CD4-positive, alpha-beta T cell treated with Interleukin-12 subunit alpha and Interleukin-12 subunit beta, for 1 hour (primary cell): ENCODE measurements at regions not wholly inside any gene's neighbourhood (a gene's known extent, or its start where the extent isn't known, plus 50 kb on each side); places are given as distances from the start of the nearest gene placed in this dataset.

Experiments
- DNase-seq: peaks from one replicate; pipeline ENCODE4 v3.0.0-alpha.2; 2020

DNA sequence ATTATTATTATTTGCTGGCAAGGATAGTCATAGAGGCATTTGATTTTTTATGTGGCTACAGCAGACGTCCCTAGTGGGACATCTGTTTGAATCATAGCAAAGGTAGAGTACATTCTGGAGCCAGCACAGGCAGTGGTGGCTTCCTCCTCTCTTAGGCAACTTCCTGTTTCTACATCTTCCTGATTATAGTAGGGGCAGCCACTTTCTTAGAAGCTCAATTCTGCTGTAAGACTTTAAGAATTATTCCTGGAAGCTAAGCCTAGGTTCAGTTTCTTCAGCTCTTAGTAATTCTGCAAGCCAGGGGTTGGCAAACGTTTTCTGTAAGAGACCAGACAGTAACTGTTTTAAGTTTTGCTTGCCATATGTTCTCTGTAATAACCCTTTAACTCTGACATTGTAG is 129.3 kb upstream of the TENM4 start:
- no peak for DNase-seq

DNA sequence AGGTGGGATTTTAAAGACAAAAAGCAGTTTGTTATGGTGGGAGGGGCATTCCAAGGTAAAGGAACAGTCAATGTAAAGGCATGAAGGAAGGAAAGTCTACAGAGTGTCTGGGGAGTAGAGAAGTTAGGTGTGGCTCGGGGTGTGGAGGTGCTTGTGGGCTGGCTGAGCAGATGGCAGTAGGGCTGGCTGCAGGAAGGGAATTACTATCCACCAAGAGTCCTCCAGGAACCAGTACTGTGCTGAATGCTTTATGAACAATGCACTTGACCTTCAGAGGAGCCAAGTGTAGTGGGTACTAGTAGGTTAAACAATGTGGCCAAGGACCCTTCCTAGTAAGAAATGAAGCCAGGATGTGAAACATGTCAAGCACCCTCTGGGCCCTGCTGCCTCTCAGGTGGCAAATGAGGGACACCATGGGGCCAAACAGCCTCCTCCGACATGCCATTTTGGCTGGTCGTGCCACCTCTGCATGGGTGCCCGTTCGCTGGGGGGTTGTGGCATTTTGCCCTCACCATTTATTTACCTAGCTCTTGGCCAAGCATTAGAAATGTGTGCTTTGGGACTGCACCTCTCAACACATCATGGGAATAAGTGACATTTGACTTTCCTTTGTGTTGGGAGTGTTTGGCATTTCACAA is 123.6 kb upstream of the TENM4 start:
- no peak for DNase-seq

DNA sequence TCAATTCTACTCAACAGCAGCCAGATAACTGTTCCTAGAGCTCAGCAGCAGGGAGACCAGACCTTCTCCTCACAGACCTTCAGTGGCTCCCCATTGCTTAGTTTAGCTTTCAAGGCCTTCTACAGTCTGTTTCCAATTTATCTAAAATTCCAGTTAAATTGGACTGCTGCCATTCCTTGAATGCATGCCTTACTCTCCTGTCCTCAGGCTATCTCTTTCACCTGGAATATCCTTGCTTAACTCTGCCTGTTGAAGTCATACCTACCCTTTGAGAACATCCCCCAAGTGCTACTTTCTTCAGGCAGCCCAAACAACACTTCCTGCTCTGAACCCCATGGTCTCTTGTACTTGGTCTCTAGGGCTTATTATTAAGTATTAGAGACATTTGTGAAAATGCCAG is 120.7 kb upstream of the TENM4 start:
- no peak for DNase-seq

DNA sequence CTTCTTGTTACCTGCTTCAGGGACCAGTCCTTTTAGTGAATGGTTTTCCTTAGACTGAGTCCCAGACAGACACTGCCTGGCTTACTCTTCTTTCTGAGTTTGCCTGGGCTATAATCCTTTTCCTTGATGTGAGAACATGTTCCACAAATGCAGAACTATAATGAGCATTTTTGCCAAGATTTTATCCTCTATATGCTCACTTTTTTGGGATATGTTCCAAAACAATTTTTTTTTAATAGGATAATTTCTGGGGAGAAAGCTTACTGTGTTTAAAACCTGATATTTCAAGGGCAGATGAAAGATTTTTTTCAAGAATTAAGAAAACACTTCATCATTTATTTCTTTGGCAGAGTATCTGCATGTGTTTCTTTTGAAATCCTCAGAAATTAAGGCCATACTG is 110.0 kb upstream of the TENM4 start:
- no peak for DNase-seq

DNA sequence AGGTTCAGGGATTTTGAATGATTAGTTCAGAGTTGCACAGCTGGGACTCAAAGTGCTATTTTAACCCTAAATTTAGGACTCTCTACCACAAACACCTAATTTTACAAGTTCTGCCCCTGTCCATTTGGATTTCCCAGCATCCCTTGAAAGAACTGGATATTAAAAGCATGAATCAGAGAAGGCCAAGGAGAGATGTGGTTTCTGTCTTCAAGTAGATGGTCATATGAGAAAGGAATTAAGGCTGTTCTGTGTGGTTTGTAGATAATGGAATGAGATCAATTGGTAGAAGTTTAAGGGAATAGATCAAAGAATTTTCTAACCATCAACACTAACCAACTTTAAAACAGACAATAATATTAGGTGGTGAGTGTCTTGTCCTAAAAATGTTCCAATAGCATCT is 106.4 kb upstream of the TENM4 start:
- DNase-seq, result no peak

DNA sequence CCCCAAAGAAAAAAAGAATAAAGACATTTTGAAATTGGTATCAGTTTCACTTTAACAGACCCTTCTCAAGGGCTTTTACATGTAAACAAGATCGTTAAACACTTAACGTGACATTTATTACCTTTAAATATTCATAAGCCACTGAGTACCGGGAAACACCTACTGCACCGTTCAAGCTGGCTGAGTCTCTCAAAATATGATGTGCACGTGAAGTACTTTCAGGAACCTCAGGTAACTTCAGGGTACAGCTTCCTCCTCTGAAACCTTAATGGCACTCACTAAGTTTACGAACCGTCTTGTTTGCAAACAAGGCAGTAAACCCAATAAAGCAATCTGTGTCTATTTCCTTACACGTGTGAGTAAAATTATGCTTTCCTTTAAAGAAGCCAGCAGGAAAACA is 105.5 kb upstream of the TENM4 start:
- no peak for DNase-seq

DNA sequence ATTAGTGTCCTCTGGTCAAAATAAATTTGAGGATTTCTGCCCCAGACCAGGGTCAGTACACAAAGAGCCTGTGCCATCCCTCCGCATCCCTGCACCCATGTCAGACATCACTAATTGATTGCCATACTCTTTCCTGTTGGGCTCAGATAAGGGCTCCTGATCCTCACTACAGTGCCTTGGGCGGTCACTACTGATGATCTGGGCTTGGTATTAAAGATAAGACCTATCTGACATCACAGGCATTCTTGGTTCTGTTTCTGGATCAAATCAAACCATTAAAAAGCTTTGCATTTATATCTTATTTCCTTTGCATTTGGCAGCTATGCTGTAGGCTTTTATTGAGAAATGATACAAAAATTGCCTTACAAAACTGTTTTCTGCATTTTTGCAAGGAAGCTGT is 103.5 kb upstream of the TENM4 start:
- DNase-seq, result no peak

DNA sequence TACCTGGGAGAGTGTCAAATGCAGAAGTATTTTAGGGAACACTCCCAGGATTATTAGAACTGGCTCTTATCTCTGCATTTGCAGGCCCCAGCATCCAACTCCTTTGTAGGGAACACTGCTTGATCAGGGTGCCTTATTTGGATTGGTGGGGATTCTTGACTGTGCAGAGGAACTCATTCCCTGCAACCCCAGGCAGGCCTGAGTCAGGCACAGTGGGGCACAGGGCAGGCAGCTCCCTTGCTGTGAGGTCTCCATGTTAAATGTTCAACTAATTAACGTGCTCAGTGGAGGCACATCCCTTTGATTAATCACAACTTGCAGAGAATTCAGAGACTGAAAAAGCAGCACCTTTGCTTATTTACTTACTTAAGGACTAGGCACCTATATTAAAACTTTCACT is 102.3 kb upstream of the TENM4 start:
- DNase-seq, result no peak

DNA sequence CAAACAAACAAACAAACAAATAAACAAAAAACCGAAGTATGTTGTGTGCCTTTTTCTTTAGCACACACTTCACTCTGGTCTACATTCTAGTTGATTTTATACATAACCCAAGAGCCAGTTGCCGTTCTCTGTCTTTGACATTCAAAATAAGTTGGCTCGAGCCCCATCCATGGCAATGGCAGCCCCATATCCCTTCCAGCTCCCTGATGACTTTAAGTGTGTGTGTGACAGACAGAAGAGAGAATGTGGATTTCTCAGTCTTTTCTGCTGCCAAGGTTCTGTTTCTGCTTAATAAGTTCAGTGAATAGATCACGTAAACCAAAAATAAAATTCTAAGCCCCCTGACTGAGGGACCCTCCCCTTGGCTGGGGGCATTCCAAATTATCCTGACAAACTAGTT is 100.6 kb upstream of the TENM4 start:
- DNase-seq, result no peak

DNA sequence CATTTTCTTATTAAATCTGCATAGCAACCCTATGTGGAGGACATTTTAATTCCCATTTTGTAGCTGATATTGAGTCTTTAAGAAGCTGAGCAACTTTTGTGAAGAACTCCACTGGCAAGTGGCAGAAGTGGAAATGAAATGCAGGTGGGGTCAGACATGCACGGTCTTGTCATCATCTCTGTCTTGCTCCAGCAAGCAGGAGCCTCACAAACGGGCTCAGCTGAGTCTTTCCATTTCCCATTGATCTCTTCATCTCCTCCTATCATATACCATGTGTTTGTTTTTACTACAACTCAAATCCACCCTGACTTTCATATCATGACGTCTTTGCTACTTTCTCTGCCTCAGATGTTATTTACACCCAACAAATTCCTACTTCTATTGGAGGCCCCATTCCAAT is 97.9 kb upstream of the TENM4 start:
- no peak for DNase-seq

DNA sequence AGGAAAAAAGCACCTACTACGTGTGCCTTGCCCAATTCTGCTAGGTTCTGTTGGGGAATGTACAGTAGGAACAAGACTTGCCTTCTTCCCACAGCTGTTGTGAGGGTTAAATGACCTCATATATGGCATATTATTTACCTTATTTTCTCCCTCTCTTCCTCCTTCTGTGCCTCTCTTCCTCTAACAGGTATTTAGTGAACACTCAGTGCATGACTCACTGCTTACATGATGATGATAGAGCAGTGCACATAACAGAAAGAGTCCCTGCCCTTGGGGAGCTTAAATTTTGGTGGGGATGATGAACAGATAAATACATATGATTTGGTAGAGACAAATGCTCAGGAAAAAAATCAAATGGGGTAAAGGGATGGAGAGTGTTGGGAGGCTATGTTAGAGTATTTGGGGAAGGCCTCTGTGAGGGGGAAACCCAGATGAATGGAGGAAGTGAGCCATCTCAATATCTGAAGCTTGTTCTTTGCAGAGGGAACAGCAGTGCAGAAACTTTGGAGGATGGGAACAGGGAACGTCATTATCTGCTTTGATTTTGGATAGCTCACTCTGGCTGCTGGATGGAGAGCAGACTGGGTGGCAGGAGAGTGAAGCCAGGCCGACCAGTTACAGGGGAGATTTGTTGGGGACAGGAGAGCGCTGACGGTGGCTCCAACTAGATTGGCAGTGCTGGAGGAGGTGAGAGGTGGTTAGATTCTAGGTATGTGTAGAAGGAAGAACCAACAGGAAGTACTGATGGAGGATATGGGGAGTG is 95.5 kb upstream of the TENM4 start:
- DNase-seq, result no peak

DNA sequence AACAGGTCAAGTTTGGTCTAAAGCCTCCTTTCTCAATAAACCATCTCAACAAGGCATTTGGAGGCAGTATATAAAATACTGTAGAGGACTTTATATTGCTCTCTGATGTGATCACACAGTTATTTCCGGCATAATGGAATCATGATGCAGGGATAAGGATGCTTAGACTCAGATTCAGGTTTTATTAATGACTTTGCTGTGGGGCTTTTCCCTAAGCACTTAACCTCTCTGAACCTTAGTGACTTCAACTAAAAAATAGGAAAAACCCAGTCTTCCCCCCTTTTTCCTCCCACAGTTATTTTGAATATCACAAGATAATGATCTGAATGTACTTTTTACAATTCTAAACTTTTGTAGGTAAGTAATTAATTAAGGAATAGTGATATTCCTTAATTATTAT is 94.8 kb upstream of the TENM4 start:
- no peak for DNase-seq

DNA sequence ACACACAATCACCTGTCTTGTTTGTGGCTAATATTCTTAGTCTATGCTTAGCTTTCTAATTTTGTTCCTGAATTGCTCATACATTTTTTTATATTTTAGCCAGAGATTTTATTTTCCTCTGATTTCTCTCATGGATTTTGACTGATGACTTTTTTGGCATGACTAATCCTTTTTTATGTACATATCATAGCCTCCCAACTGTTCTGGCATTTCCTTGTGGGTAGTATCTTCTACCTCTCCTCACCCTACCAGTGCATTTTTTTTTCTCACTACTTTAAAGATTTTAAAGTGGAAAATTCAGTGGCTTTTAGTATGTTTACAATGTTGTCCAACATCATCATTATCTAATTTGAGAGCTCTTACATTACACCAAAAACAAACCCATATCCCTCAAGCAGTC is 84.4 kb upstream of the TENM4 start:
- DNase-seq, result no peak

DNA sequence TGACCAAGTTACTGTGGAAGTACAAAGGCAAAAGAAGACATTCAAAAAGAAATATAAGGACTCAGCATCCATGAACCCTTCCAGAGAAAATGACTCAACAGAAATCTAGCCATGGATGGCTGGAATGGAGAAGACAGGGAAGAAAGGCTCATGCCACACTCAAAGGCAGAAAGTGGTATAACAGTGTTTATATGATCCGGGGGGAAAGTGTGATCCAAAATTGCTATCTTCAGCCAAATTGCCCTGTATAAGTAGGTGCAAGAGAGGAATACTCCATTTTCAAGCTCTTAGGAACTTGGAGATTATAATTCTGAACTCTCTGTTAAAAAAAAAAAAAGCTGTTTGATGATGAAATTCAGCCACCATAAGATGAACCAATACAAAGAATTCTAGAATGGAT is 81.8 kb upstream of the TENM4 start:
- no peak for DNase-seq

DNA sequence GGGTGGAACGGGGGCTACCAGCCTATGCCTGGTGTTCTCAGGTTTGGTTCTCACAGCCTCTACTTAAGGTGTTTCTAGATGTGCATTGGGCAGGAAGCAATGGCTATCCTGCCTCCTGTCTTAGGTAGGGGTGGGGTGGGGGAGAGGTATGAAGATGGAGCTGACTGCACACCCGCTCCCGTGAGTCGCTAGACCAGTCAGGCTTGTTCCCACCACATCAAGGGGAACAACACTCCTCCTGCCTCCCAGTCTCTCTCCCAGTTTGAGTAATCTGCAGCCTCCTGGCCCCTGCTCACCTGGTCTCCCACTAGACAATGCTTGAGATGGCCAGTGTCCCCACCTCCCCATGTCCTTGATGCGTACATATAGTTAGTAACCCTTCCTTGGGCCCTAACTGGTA is 79.3 kb upstream of the TENM4 start:
- DNase-seq, result no peak

DNA sequence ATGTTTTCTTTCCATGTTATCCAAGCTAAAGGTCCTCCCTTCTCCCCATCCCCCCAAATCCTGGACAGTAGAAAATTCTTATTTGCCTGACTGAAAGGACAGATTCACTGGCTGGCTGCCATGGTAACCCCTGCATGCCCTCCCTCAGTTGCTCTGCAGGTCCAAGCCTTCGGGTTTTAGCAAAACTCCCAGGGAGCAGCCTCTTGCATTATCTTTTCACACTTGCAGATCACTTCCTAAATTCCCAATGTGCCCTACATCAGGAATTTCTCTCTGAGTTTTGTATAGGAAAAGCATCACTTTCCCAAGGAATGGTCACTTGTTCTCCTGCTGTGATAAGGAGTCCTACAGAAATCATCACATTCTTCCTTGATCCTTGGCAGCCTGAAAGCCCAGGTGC is 75.0 kb upstream of the TENM4 start:
- no peak for DNase-seq

DNA sequence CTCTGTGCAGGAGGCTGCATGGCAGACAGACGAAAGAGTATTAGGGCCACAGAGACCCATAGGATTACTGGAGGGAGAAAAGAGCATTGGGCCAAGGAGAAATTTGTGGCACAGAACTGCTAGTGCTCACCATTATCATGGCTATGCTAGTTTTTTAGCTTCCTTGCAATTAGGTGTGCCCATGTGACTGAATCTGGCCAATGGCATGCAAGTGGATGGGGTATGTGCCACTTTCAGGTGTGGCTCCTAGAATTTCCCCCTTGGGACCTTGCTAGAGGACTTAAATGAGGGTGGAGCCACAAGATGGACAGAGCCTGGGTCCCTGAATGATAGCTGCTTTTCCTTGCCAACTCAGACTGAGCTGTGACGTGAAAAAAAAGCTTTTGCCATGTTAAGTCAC is 73.9 kb upstream of the TENM4 start:
- DNase-seq, result no peak

DNA sequence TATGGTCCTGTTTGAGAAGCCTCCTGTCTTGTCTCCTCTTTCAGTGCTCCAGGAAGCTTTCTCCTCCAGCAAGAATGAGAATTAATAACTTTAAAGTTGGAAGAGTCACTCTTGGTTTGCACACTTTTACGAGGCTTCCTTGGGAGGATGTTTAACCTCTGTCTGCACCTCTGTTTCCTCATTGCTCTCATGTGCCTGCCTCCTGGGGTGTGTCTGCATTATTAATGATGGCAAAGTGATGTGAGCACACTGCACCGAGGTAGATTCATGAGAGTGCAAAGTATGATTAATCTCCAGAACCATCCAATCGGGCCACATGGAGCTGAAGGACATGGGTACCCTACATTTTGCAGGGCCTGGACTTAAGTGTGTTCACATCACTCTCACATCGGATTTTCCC is 73.5 kb upstream of the TENM4 start:
- no peak for DNase-seq

DNA sequence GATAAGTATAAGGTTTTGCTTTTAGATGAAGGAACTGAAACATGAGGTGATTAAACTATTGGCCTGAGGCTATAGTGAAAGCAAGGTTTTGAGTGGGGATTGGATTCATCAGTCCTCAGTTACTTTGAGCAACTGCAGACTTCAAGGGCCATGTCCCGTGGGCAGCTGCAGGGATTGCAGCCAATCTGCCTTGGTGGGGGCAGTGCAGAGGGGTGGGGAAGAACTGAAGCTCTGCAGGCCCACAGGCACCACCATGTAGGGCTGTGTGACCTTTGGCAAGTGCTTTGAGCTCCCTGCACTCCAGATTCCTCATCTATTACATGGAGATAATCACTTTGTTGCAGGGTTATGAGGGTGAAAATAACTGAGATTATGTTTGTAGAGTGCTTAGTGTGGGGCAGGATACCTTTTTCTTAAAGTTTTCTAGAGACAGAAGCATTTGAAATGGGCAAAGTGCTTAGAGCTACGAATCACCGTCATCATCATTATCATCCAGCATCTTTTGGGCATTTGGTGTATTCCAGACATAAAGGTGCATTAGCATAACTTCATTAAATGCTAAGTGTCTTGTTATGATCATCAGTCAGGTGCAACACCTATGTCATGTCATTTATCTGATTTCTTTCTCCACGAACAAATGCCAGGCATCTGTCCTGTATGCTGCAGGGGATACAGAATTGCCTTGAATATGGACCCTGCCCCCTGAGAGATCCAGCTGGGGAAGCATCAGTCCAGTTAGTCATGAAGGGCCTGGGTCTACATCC is 72.1 kb upstream of the TENM4 start:
- no peak for DNase-seq

DNA sequence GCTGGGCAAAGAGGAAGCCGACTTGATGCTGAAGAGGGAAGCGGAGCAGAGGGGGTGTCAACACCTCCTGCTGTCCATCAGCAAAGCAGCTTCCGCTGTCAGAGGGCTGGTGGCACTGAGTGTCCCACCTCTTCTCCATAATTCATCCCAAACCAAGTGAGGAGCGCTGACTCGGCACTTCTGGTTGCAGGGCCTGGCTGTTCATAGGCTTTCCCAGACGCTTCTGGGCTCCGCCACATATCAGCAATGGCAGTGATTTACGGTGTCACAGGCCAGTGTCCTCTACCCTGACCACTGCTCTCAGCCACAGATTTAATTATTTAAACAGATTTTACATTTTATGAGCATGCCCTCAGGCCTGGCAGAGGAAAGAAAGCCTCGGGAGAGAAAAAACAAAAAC is 70.1 kb upstream of the TENM4 start:
- DNase-seq, result no peak

DNA sequence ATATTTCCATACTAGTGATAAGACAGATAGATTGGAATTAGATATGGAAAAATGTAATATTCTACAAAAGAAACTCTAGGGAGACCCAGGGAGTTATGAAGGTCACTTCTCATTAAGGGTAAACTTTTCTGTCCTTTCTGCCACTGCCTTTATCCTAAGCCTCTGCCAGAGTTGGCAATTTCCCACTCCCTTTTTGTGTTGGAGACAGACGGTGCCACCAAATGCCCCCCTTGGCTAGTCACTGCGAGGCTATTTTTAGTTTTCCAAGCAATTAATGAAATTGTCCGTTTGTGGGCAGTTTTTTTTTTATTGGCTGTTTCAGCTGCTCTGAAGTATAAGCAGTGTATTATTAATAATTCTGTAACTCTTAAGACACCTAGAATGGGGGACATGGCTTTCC is 67.6 kb upstream of the TENM4 start:
- no peak for DNase-seq

DNA sequence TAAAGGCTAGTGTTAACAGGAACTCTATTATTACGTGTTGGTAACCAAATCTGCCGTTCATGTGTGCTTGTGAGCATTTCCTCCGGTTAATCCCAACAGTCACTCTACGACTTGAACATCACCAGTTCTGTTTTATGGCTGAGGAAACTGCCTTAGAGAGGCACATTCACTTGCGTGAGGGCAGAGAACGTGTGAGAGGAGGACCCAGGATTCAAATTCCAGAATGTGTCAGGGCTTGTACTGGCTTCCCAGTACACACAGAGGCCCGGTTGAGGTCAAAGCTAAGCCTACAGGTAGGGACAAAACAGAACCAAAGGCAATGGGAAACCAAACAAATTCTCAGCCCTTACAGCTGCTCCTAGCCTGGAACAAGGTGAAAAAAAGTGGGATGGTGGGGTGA is 66.9 kb upstream of the TENM4 start:
- DNase-seq, result no peak

DNA sequence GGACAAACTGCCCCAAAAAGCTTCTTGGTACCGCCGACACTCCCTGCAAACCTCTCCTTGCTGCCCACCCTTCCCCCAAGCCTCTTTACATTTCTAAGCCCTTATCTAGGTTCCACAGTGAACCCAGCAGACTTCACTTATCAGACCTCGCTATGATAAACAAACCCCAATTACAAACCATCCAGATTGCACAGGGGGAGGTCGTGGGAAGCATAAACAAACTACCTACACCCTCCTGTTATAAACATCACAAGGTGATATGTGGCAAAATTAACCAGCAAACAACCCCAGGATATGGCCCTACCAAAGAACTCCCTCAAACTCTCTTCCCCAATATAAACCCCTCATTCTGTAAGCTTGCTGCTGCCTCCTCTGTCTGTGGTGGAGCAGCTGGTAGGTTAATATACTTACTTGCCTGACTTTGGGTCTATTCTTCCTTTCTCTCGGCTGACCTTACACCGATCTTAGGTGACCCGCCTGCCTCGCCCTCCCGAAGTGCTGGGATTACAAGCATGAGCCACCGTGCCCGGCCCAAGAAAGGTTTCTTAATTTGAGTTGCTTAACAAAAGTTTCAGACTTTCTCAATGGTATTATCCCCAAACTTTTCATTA is 66.0 kb upstream of the TENM4 start:
- DNase-seq, result no peak

DNA sequence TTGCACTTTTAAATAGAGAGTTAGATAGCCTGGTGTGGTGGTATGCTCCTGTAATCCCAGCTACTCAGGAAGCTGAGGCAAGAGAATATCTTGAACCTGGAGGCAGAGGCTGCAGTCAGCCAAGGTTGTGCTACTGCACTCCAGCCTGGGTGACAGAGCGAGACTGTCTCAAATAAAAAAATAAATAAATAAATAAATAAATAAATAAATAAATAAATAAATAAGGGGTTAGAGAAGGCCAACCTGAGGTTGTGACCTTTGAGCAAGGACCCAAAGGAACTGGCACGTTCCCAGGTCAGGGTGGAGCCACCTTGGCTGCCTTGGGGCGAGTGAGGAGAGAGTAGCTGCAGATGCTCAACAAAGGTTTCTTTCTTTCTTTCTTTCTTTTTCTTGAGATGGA is 65.3 kb upstream of the TENM4 start:
- DNase-seq, result no peak
